Ramos (cell line): ENCODE measurements at regions not wholly inside any gene's neighbourhood (a gene's known extent, or its start where the extent isn't known, plus 50 kb on each side); places are given as distances from the start of the nearest gene placed in this dataset.

ENCODE experiments used
- in situ Hi-C: fragments of 300-500 bp; cut with MboI; formaldehyde crosslinking; loops from one replicate; pipeline ENCODE4 v1.14.3; 2022; ENCODE audit warnings: low sequenced_read_pairs; ENCODE audit not compliant: unreplicated experiment

- in situ Hi-C loops, result no loop called here
Measured at GRCh38 chr6:19734061-19734460, 103.1 kb upstream of the ID4 start.

GRCh38 chr6:19734519-19734918, 102.7 kb upstream of the ID4 start:
- in situ Hi-C loops, result no loop called here

GRCh38 chr6:19736066-19736465, 101.1 kb upstream of the ID4 start:
- in situ Hi-C loops, result no loop called here

GRCh38 chr6:19738010-19738409, 99.2 kb upstream of the ID4 start:
- in situ Hi-C loops, result no loop called here

GRCh38 chr6:19749722-19750121, 87.4 kb upstream of the ID4 start:
- in situ Hi-C loops, result no loop called here

GRCh38 chr6:19752746-19753145, 84.4 kb upstream of the ID4 start:
- in situ Hi-C loops, result no loop called here

- in situ Hi-C loops, result no loop called here
Measured at GRCh38 chr6:19753826-19754225, 83.3 kb upstream of the ID4 start.

GRCh38 chr6:19754686-19755085, 82.5 kb upstream of the ID4 start:
- in situ Hi-C loops, result no loop called here

- in situ Hi-C loops, result no loop called here
Measured at GRCh38 chr6:19755181-19755580, 82.0 kb upstream of the ID4 start.

- in situ Hi-C loops, result no loop called here
Measured at GRCh38 chr6:19757036-19757435, 80.1 kb upstream of the ID4 start.

GRCh38 chr6:19759117-19759880, 77.9 kb upstream of the ID4 start:
- in situ Hi-C loops, result no loop called here

GRCh38 chr6:19761121-19761520, 76.0 kb upstream of the ID4 start:
- in situ Hi-C loops, result no loop called here

- in situ Hi-C loops, result no loop called here
Measured at GRCh38 chr6:19771753-19772336, 65.3 kb upstream of the ID4 start.

GRCh38 chr6:19772891-19773290, 64.3 kb upstream of the ID4 start:
- in situ Hi-C loops, result no loop called here

- in situ Hi-C loops, result loop anchor here (25.0 kb wide), 1 partner anchor 194 kb away; no protein-coding TSS in a partner anchor
Measured at GRCh38 chr6:19781269-19781668, 55.9 kb upstream of the ID4 start.

- in situ Hi-C loops, result loop anchor here (25.0 kb wide), 1 partner anchor 195 kb away; no protein-coding TSS in a partner anchor
Measured at GRCh38 chr6:19782588-19782987, 54.6 kb upstream of the ID4 start.
